Esophagus muscularis mucosa (tissue), 4 donors: ENCODE measurements at regions not wholly inside any gene's neighbourhood (a gene's known extent, or its start where the extent isn't known, plus 50 kb on each side); places are given as distances from the start of the nearest gene placed in this dataset.
"Not testable (repeated sequence)": the region's sequence is repeated elsewhere in the genome, so short reads cannot be mapped to it uniquely, and the experiment has no call there.

ENCODE experiments used
- DNase-seq: peaks from one replicate; pipeline ENCODE4 v3.0.0-alpha.2; 2017; ENCODE audit errors: extremely low spot score
- H3K27ac ChIP-seq, 4 donors: fragments of 200-600 bp; sonication (generic); replicated peaks in 1 of 4; 1 replicate in 3 of 4; 2 replicates in 1 of 4; pipeline ENCODE4 v1.5.1; 2016 to 2019; ENCODE audit warnings: mild to moderate bottlenecking in 1 of 4
- H3K27me3 ChIP-seq, 4 donors: fragments of 200-600 bp; sonication (generic); one replicate each; pipeline versions ENCODE4 v1.5.1 to v1.6.0; 2016 to 2019
- H3K36me3 ChIP-seq, 4 donors: fragments of 200-600 bp; sonication (generic); one replicate each; pipeline ENCODE4 v1.5.1; 2016 to 2019
- H3K4me1 ChIP-seq, 4 donors: fragments of 200-600 bp; sonication (generic); one replicate each; pipeline ENCODE4 v1.5.1; 2016 to 2019
- H3K4me3 ChIP-seq, 4 donors: fragments of 200-600 bp; sonication (generic); 1 replicate in 2 of 4; 2 replicates in 2 of 4; pipeline ENCODE4 v1.5.1; 2016 to 2019; ENCODE audit warnings: mild to moderate bottlenecking in 4 of 4, moderate library complexity in 1 of 4
- H3K9me3 ChIP-seq, 4 donors: fragments of 200-600 bp; sonication (generic); 1 replicate in 3 of 4; 2 replicates in 1 of 4; pipeline ENCODE4 v1.5.1; 2016 to 2019
- CTCF ChIP-seq, 3 experiments: fragments of 200-600 bp in 2 of 3; fragments of 450-650 bp in 1 of 3; sonication (generic) in 2 of 3; IDR thresholded peaks; one replicate each; pipeline ENCODE4 v1.5.1; 2017 to 2019; ENCODE audit warnings: antibody characterized with exemption in 3 of 3, mild to moderate bottlenecking in 2 of 3, moderate library complexity in 1 of 3
- EP300 ChIP-seq: sonication (generic); formaldehyde crosslinking; IDR thresholded peaks from one replicate; pipeline ENCODE4 v1.6.1; 2017; ENCODE audit warnings: antibody characterized with exemption
- POLR2A ChIP-seq: fragments of 450-650 bp; IDR thresholded peaks from one replicate; pipeline ENCODE4 v1.6.1; 2017; ENCODE audit warnings: antibody characterized with exemption, moderate library complexity, mild to moderate bottlenecking, low read depth
- POLR2AphosphoS5 ChIP-seq, 2 donors: sonication (generic); formaldehyde crosslinking; IDR thresholded peaks; one replicate each; pipeline ENCODE4 v1.6.1; 2017; ENCODE audit warnings: antibody characterized with exemption in 2 of 2
- WGBS: methylation state at CpG from one replicate; pipeline ENCODE4 v1.1.5; 2018; 5-methylcytosine and 5-hydroxymethylcytosine counted together
- intact Hi-C: fragments of 100-400 bp; cut with DNase I; formaldehyde crosslinking; loops from one replicate; pipeline ENCODE4 v1.15.1; 2023

DNA sequence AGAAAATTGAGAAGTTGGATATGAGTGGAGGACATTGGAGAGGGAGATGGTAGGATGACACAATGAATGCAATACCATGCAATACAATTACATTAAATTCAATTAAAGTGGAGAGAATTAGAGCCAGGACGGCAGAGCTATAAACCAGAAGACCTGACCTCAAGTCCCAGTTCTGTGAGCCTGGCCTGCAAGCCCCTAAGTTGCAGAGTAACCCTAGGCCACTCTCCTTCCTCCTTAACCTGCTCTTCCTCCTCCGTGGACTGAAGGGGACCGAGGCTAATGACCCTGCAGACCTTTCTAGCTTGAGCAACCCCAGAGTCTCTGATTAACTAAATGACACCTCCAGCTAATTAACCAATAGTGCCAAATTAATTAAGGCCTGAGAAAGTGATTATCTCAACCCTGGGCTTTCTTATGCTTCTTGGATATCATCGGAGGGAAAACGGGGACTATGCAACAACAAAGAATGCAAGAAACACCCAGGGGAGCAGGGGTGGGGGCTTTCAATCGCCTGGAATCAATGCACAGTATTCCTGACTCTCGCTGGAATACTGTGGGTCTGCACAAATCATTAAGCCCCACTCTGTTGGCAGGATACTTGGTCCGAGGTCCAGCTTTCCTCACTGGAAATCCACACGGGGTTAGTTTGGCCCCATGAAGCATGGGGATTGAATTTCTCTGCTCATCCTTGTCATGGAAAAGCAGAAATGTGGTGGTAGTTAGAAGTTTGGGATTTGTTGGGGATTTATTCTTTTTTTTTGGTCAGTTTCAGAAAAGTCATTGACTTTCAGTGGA, 548.3 kb downstream of the MN1 start:
- no peak overlapping the region for H3K27ac ChIP-seq
- peaks cover 0 to 18% (median 14%) of the 10 kb centered on the region in 4 donors for H3K9me3 ChIP-seq
- DNase-seq, result no peak
- intact Hi-C loops, result no loop called here
- no peaks in the 10 kb centered on the region for H3K27me3 ChIP-seq
- TF ChIP-seq POLR2AphosphoS5 (IDR thresholded peaks at IDR 0.05) (no peak), CTCF (IDR thresholded peaks at IDR 0.05) (no peak), EP300 (no peak), POLR2A (no peak)
- WGBS, result 79% methylated on average over 9 of the region's 9 CpGs
- H3K36me3 ChIP-seq, result no peaks in the 10 kb centered on the region
- peaks cover 0 to 4% (median under 1%) of the 10 kb centered on the region in 4 donors for H3K4me1 ChIP-seq
- H3K4me3 ChIP-seq, result no peak overlapping the region

- DNase-seq, H3K27me3 ChIP-seq, H3K27ac ChIP-seq, H3K4me1 ChIP-seq, intact Hi-C loops, H3K4me3 ChIP-seq, H3K36me3 ChIP-seq: not testable (repeated sequence)
- H3K9me3 ChIP-seq, result peaks cover 0 to 18% (median 14%) of the 10 kb centered on the region in 4 donors
- 83% methylated on average over 5 of the region's 5 CpGs for WGBS
Observed at GRCh38 chr22:27254063-27254462, 547.5 kb downstream of the MN1 start.

DNA sequence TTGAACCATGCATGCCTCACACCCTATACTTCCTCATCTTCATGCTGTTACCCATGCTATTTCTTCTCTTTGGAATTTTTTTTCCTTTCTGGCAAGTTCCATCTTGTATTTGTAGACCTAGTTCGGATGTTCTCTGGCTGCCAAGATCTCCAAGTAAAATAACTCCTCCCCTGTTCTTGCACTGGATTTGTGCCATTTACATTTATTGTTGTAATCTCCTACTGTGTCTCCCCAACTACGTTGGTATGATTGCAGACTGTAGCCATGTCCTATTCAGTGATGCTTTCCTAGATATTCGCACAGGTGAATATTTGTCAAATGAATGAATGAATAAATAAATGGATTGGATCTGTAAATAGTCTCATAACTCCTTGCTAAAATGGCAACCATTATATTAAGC, 546.0 kb downstream of the MN1 start:
- no peaks in the 10 kb centered on the region for H3K4me1 ChIP-seq
- intact Hi-C loops, result no loop called here
- no peak for TF ChIP-seq EP300
- TF ChIP-seq CTCF (IDR thresholded peaks at IDR 0.05), result no peak
- no peak for TF ChIP-seq POLR2A
- TF ChIP-seq POLR2AphosphoS5 (IDR thresholded peaks at IDR 0.05), result no peak

GRCh38 chr22:27257987-27258386, 543.6 kb downstream of the MN1 start:
- TF ChIP-seq POLR2A (no peak), EP300 (no peak), POLR2AphosphoS5 (IDR thresholded peaks at IDR 0.05) (no peak), CTCF (IDR thresholded peaks at IDR 0.05) (no peak)
- Histone ChIP-seq H3K27me3 (peaks cover 0 to 5% (median 0%) of the 10 kb centered on the region in 4 donors), H3K9me3 (peaks cover 0 to 18% (median 14%) of the 10 kb centered on the region in 4 donors), H3K36me3 (no peaks in the 10 kb centered on the region), H3K27ac (no peak overlapping the region), H3K4me3 (no peak overlapping the region), H3K4me1 (no peaks in the 10 kb centered on the region)
- no peak for DNase-seq
- WGBS, result 74% methylated on average over 5 of the region's 5 CpGs
- intact Hi-C loops, result no loop called here

More for the DNA sequence above, 546.0 kb downstream of the MN1 start:
- Histone ChIP-seq H3K4me3 (no peak overlapping the region), H3K27me3 (peaks cover 0 to 5% (median 0%) of the 10 kb centered on the region in 4 donors), H3K27ac (no peak overlapping the region), H3K36me3 (no peaks in the 10 kb centered on the region), H3K9me3 (peaks cover 0 to 18% (median 14%) of the 10 kb centered on the region in 4 donors)
- no peak for DNase-seq
- 71% methylated on average over 3 of the region's 3 CpGs for WGBS

DNA sequence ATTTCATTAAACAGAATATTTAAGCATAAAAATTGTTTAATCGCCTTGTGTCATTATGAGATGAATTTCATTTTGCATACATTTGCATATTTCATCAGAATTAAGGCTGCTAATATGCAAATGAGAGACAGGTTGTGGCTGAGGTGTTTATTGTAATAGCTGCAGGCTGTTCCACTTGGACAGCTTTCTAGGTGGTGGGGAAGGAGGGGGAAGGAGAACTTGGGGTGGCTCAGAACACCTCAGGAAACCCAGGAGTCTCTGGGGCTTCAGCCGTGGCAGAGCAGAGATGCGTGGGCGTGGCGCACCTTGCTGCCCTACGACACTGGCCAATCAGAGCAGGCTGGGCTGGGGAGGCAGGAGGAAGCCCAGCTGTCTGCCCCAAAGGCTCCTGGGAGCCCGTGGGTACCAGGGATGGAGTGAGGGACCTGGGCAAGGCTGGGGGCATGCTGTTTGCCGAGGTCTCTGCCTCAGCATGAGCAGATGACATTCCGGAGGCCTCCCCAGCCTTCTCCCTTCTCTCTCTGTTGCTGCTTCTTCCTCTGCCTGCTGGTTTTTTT, 542.9 kb downstream of the MN1 start:
- Histone ChIP-seq H3K27me3 (peaks cover 0 to 5% (median 0%) of the 10 kb centered on the region in 4 donors), H3K4me1 (no peaks in the 10 kb centered on the region), H3K27ac (no peak overlapping the region), H3K4me3 (no peak overlapping the region), H3K36me3 (no peaks in the 10 kb centered on the region), H3K9me3 (peaks cover 0 to 18% (median 14%) of the 10 kb centered on the region in 4 donors)
- no peak for TF ChIP-seq EP300
- TF ChIP-seq POLR2A, result no peak
- TF ChIP-seq CTCF (IDR thresholded peaks at IDR 0.05), result no peak
- no peak for TF ChIP-seq POLR2AphosphoS5 (IDR thresholded peaks at IDR 0.05)
- 62% methylated on average over 9 of the region's 9 CpGs for WGBS
- intact Hi-C loops, result no loop called here
- DNase-seq, result no peak
